A549 (cell line): ENCODE measurements at regions not wholly inside any gene's neighbourhood (a gene's known extent, or its start where the extent isn't known, plus 50 kb on each side); places are given as distances from the start of the nearest gene placed in this dataset.

Source experiments
- ATAC-seq, 2 experiments: fragments of 200-7000 bp in 1 of 2; fragments of >200 bp in 1 of 2; cut with Nextera tagmentation in 1 of 2; cut with Tn5 transposase in 1 of 2; 3 replicates each; pipeline versions ENCODE4 v1.8.0 to v1.9.1; 2018 to 2020; ENCODE audit warnings: mild to moderate bottlenecking in 1 of 2, moderate library complexity in 1 of 2
- CTCF ChIA-PET: fragments of 300-600 bp; sonication (Branson Sonifier 250); formaldehyde crosslinking; extraction: SDS; loops from one replicate; lab custom pipeline; 2021; ENCODE audit warnings: antibody characterized with exemption, inconsistent platforms; lab: Yijun Ruan, JAX
- POLR2A ChIA-PET: fragments of 350-600 bp; formaldehyde crosslinking; extraction: SDS; loops from one replicate; lab custom pipeline; 2021; ENCODE audit warnings: antibody characterized with exemption, inconsistent platforms; lab: Yijun Ruan, JAX
- DNase-seq, 2 experiments: peaks; one replicate each; pipeline versions ENCODE4 v3.0.0 to v3.0.0-alpha.2; 2011 to 2016; ENCODE audit warnings: low read depth in 1 of 2, low spot score in 1 of 2
- FAIRE-seq: peaks from 2 replicates; lab custom pipeline; 2011; peaks lifted over from hg19 to GRCh38; lab: Jason Lieb, UNC
- H3K27ac ChIP-seq, 2 experiments: fragments of >200 bp; sonication (Bioruptor Twin); formaldehyde crosslinking; 3 replicates each; pipeline ENCODE4 v1.5.1; 2016 to 2017
- H3K4me1 ChIP-seq: fragments of >200 bp; sonication (Bioruptor Twin); formaldehyde crosslinking; 3 replicates; pipeline ENCODE4 v1.6.1; 2016
- H3K4me2 ChIP-seq: fragments of >200 bp; sonication (Bioruptor Twin); formaldehyde crosslinking; 3 replicates; pipeline ENCODE4 v1.6.1; 2016
- H3K4me3 ChIP-seq: fragments of >200 bp; sonication (Bioruptor Twin); formaldehyde crosslinking; 3 replicates; pipeline ENCODE4 v1.5.1; 2016
- H3K9me3 ChIP-seq: fragments of >200 bp; sonication (Bioruptor Twin); formaldehyde crosslinking; 3 replicates; pipeline ENCODE4 v1.6.1; 2016
- CHD2 ChIP-seq: fragments of 150-350 bp; IDR thresholded peaks from 2 replicates; pipeline ENCODE4 v1.6.1; 2014; ENCODE audit warnings: low read length; ENCODE audit not compliant: partially characterized antibody
- E2F6 ChIP-seq: IDR thresholded peaks from 2 replicates; pipeline ENCODE4 v1.6.1; 2012; ENCODE audit warnings: low read depth, borderline replicate concordance
- EHMT2 ChIP-seq: fragments of 200-600 bp; sonication (generic); IDR thresholded peaks from 2 replicates; pipeline ENCODE4 v1.6.1; 2016; ENCODE audit warnings: antibody characterized with exemption, low read depth, mild to moderate bottlenecking, moderate library complexity
- ESRRA ChIP-seq: fragments of 150-350 bp; IDR thresholded peaks from 2 replicates; pipeline ENCODE4 v1.6.1; 2014; ENCODE audit warnings: mild to moderate bottlenecking, low read length, borderline replicate concordance
- FOSB ChIP-seq: fragments of 250-450 bp; sonication (Bioruptor Pico); IDR thresholded peaks from 2 replicates; pipeline ENCODE4 v1.5.0; 2020; ENCODE audit warnings: mild to moderate bottlenecking, moderate library complexity
- FOSL2 ChIP-seq, 2 experiments: fragments of 450-650 bp in 1 of 2; fragments of >200 bp in 1 of 2; sonication (Bioruptor Twin) in 1 of 2; formaldehyde crosslinking; IDR thresholded peaks; 2 replicates each; pipeline versions ENCODE4 v1.5.0 to v1.6.1; 2016 to 2020; ENCODE audit warnings: mild to moderate bottlenecking in 1 of 2, moderate library complexity in 1 of 2
- GATA3 ChIP-seq: IDR thresholded peaks from 2 replicates; pipeline ENCODE4 v1.6.1; 2012; ENCODE audit warnings: borderline replicate concordance
- HDAC2 ChIP-seq: fragments of 200-600 bp; sonication (generic); IDR thresholded peaks from 2 replicates; pipeline ENCODE4 v1.6.1; 2016
- HES2 ChIP-seq: fragments of >200 bp; sonication (Bioruptor Twin); formaldehyde crosslinking; IDR thresholded peaks from 2 replicates; pipeline ENCODE4 v1.6.1; 2016
- HOXB5 ChIP-seq: fragments of 250-450 bp; sonication (Bioruptor Pico); IDR thresholded peaks from 2 replicates; pipeline ENCODE4 v1.5.0; 2020; ENCODE audit warnings: mild to moderate bottlenecking, moderate library complexity
- JUN ChIP-seq, 2 experiments: fragments of >200 bp; sonication (Bioruptor Twin); formaldehyde crosslinking; IDR thresholded peaks; 2 replicates in 1 of 2; 3 replicates in 1 of 2; pipeline ENCODE4 v1.6.1; 2016 to 2017
- JUNB ChIP-seq: fragments of >200 bp; sonication (Bioruptor Twin); formaldehyde crosslinking; IDR thresholded peaks from 2 replicates; pipeline ENCODE4 v1.6.1; 2016
- MAZ ChIP-seq: fragments of 150-350 bp; IDR thresholded peaks from 2 replicates; pipeline ENCODE4 v1.6.1; 2014; ENCODE audit warnings: antibody characterized with exemption, low read depth, low read length, borderline replicate concordance
- NPAS2 ChIP-seq: fragments of 250-450 bp; sonication (Bioruptor Pico); IDR thresholded peaks from 2 replicates; pipeline ENCODE4 v1.8.0; 2022; ENCODE audit warnings: mild to moderate bottlenecking, moderate library complexity, borderline replicate concordance
- NR3C1 ChIP-seq: fragments of >200 bp; sonication (Bioruptor Twin); formaldehyde crosslinking; IDR thresholded peaks from 3 replicates; pipeline ENCODE4 v1.6.1; 2017
- PHF8 ChIP-seq: fragments of 200-600 bp; sonication (generic); IDR thresholded peaks from 2 replicates; pipeline ENCODE4 v1.6.1; 2016; ENCODE audit warnings: low read depth, mild to moderate bottlenecking, antibody characterized with exemption, moderate library complexity, borderline replicate concordance
- POLR2A ChIP-seq: IDR thresholded peaks from 2 replicates; pipeline ENCODE4 v1.6.1; 2012; ENCODE audit warnings: mild to moderate bottlenecking, low read length
- RCOR1 ChIP-seq: fragments of 150-350 bp; IDR thresholded peaks from 2 replicates; pipeline ENCODE4 v1.6.1; 2014; ENCODE audit warnings: antibody characterized with exemption, low read length, low read depth
- RNF2 ChIP-seq: fragments of 200-600 bp; sonication (generic); IDR thresholded peaks from 2 replicates; pipeline ENCODE4 v1.6.1; 2016; ENCODE audit warnings: low read depth, mild to moderate bottlenecking, antibody characterized with exemption, moderate library complexity, borderline replicate concordance
- SMC3 ChIP-seq: fragments of >200 bp; sonication (Bioruptor Twin); formaldehyde crosslinking; IDR thresholded peaks from 3 replicates; pipeline ENCODE4 v1.6.1; 2018; ENCODE audit warnings: inconsistent platforms
- SREBF2 ChIP-seq: fragments of 450-650 bp; IDR thresholded peaks from 2 replicates; pipeline ENCODE4 v1.6.1; 2014; ENCODE audit warnings: mild to moderate bottlenecking, moderate library complexity
- TFCP2L1 ChIP-seq: fragments of 250-450 bp; sonication (Bioruptor Pico); IDR thresholded peaks from 2 replicates; pipeline ENCODE4 v1.5.0; 2021; ENCODE audit warnings: mild to moderate bottlenecking
- TP53 ChIP-seq: fragments of 250-450 bp; sonication (Bioruptor Pico); IDR thresholded peaks from 2 replicates; pipeline ENCODE4 v1.5.0; 2021; ENCODE audit warnings: mild to moderate bottlenecking, moderate library complexity
- USF2 ChIP-seq: fragments of 450-650 bp; IDR thresholded peaks from 2 replicates; pipeline ENCODE4 v1.6.1; 2014; ENCODE audit warnings: antibody characterized with exemption
- ZC3H11A ChIP-seq: fragments of 450-650 bp; IDR thresholded peaks from 2 replicates; pipeline ENCODE4 v1.6.1; 2014; ENCODE audit warnings: antibody characterized with exemption, mild to moderate bottlenecking
- ZSCAN20 ChIP-seq: fragments of 250-450 bp; sonication (Bioruptor Pico); IDR thresholded peaks from 2 replicates; pipeline ENCODE4 v1.8.0; 2022; ENCODE audit warnings: mild to moderate bottlenecking, moderate library complexity
- WGBS: methylation state at CpG from one replicate; pipeline ENCODE4 v1.1.6; 2017; ENCODE audit errors: missing lambda C conversion rate; 5-methylcytosine and 5-hydroxymethylcytosine counted together

GRCh38 chr3:65030847-65031463 is 343.2 kb upstream of the ADAMTS9 start:
- no peaks in the 10 kb centered on the region for H3K9me3 ChIP-seq
- no peak overlapping the region for H3K4me2 ChIP-seq
- ATAC-seq, result peak; percentile 40 to 47; a peak in 2 of 6 replicates
- H3K4me3 ChIP-seq, result no peak overlapping the region
- no peaks in the 10 kb centered on the region for H3K4me1 ChIP-seq
- POLR2A ChIA-PET, result interaction anchor here (1.0 kb wide), 1 partner anchor 9 kb away, joined by 3 read pairs; no protein-coding TSS in a partner anchor
- WGBS, result 6% methylated on average over 3 of the region's 3 CpGs
- no peak for FAIRE-seq
- CTCF ChIA-PET, result no interaction called here
- DNase-seq, result peak; percentile 4 to 33
- no peak overlapping the region for H3K27ac ChIP-seq
- no peak for TF ChIP-seq ZC3H11A
- no peak for TF ChIP-seq HDAC2
- peak; percentile 72; the same call in 1 of the 2 replicates for TF ChIP-seq GATA3
- no peak for TF ChIP-seq NR3C1

GRCh38 chr3:65030014-65030627 is 342.3 kb upstream of the ADAMTS9 start:
- DNase-seq (no peak), FAIRE-seq (no peak), ATAC-seq (no peak)
- ChIA-PET CTCF (no interaction called here), POLR2A (no interaction called here)
- WGBS, result 15% methylated on average over 4 of the region's 4 CpGs
- H3K27ac ChIP-seq, result 0 out of 6 replicates have a peak overlapping the region, but pooled peaks of 1 of the 2 experiments have one; percentile 18
- no peaks in the 10 kb centered on the region for H3K4me1 ChIP-seq
- no peak overlapping the region for H3K4me2 ChIP-seq
- TF ChIP-seq ESRRA (no peak), TP53 (CRISPR knock-in tag) (no peak), SREBF2 (no peak), JUN (IDR thresholded peaks at IDR 0.05) (no peak), EHMT2 (no peak), TFCP2L1 (CRISPR knock-in tag) (no peak), ZC3H11A (no peak)
- no peaks in the 10 kb centered on the region for H3K9me3 ChIP-seq
- no peak overlapping the region for H3K4me3 ChIP-seq

GRCh38 chr3:65029130-65029529 is 341.3 kb upstream of the ADAMTS9 start:
- ATAC-seq (no peak), FAIRE-seq (no peak)
- 9% methylated on average over 2 of the region's 2 CpGs for WGBS

More at GRCh38 chr3:65029130-65029529, 341.3 kb upstream of the ADAMTS9 start:
- H3K9me3 ChIP-seq, result no peaks in the 10 kb centered on the region
- no peak for DNase-seq
- POLR2A ChIA-PET, result no interaction called here
- TF ChIP-seq ZSCAN20 (CRISPR knock-in tag) (no peak), MAZ (no peak), RNF2 (no peak), CHD2 (no peak), HDAC2 (no peak), HOXB5 (CRISPR knock-in tag) (no peak), PHF8 (no peak), RCOR1 (no peak), SREBF2 (no peak), TP53 (CRISPR knock-in tag) (no peak), E2F6 (no peak), FOSB (CRISPR knock-in tag) (no peak), NPAS2 (no peak), POLR2A (no peak), SMC3 (no peak), FOSL2 (IDR thresholded peaks at IDR 0.05) (no peak), FOSL2 (CRISPR knock-in tag; IDR thresholded peaks at IDR 0.05) (no peak), JUNB (no peak), HES2 (no peak), NR3C1 (no peak), USF2 (no peak)
- no peak overlapping the region for H3K4me2 ChIP-seq
- no peak overlapping the region for H3K4me3 ChIP-seq
- H3K4me1 ChIP-seq, result no peaks in the 10 kb centered on the region
- CTCF ChIA-PET, result no interaction called here
- no peak overlapping the region for H3K27ac ChIP-seq
